ENCODE measurements at regions not wholly inside any gene's neighbourhood (a gene's known extent, or its start where the extent isn't known, plus 50 kb on each side); places are given as distances from the start of the nearest gene placed in this dataset.

DNA sequence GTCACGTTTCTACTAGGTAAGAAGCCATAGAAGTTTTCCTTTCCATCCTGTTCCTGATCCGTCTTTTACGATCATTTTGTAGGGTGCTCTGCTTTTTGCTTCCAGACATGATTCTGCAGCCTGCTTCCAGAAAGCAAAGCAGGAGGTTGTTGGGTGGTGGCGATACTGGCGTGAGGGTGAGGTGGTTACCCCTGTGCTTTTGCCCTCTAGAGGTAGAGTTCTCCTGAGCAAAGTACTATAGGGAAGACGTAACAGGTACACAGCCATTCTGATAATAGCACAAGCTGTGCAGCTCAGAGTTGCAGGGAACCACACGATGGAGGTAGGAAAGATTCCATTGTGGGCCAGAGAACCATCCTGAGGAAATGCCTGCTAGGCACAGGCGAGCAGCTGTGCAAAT lies 186.0 kb downstream of the PAH start:
- TF ChIP-seq, protein P1, sequence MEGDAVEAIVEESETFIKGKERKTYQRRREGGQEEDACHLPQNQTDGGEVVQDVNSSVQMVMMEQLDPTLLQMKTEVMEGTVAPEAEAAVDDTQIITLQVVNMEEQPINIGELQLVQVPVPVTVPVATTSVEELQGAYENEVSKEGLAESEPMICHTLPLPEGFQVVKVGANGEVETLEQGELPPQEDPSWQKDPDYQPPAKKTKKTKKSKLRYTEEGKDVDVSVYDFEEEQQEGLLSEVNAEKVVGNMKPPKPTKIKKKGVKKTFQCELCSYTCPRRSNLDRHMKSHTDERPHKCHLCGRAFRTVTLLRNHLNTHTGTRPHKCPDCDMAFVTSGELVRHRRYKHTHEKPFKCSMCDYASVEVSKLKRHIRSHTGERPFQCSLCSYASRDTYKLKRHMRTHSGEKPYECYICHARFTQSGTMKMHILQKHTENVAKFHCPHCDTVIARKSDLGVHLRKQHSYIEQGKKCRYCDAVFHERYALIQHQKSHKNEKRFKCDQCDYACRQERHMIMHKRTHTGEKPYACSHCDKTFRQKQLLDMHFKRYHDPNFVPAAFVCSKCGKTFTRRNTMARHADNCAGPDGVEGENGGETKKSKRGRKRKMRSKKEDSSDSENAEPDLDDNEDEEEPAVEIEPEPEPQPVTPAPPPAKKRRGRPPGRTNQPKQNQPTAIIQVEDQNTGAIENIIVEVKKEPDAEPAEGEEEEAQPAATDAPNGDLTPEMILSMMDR (IDR thresholded peaks at IDR 0.05; ENCODE audit: extremely low read depth, missing control alignments) = no peak
- DNase-seq (ENCODE audit: low spot score) = no peak

DNA sequence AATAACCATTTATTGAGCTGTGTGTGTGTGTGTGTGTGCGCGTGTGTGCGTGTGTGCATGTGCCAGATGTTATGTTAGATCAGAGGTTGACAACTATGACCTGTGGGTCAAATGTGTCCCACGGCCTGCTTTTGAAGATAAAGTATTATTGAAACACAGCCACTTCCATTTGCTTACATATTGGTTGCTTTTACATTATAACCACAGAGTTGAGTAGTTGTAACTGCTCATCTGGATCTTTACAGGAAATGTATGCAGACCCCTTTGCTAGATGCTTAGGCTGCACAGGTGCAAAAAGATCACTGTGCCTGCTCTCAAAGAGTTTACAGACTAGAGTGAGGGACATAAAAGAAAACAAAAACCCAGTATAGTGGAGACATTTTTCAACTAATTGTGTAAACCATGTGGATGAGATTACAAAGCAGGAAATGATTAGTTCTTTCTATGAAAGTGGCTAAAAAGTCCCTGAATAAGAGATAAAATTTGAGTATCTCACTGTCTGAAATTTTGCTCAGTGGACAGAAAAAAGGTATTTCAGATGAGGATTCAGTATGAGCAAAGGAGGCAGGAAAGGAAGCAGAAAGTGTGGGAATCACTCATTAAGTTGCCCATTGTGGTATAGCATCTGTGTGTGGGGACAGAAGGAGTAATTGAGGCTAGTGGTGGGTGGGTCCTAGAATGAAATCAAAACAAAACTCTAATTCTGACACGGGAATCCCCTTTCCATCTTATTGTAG lies 188.4 kb downstream of the PAH start:
- DNase-seq (ENCODE audit: low spot score) = peak; percentile 46
- TF ChIP-seq, protein P1 (IDR thresholded peaks at IDR 0.05; ENCODE audit: extremely low read depth, missing control alignments) = no peak

DNA sequence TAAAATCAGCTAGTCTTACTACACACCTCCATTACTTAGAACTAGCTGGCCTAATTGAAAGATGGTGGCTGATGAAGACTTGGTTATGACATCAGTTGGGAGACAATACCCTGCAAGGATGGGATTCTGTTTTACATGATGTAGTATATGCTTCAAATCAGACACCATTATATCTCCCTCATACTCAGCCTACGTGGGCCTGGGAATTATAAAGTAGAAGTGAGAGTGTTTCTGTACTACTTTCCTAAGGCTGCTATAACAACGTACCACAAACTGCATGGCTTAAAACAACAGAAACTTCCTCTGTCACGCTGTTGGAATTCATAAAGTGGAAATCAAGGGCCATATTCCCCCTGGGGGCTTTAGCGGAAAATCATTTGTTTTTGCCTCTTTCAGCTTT lies 190.4 kb downstream of the PAH start:
- no peak for DNase-seq (ENCODE audit: low spot score)
- TF ChIP-seq, protein P1 (IDR thresholded peaks at IDR 0.05; ENCODE audit: extremely low read depth, missing control alignments) = no peak

DNA sequence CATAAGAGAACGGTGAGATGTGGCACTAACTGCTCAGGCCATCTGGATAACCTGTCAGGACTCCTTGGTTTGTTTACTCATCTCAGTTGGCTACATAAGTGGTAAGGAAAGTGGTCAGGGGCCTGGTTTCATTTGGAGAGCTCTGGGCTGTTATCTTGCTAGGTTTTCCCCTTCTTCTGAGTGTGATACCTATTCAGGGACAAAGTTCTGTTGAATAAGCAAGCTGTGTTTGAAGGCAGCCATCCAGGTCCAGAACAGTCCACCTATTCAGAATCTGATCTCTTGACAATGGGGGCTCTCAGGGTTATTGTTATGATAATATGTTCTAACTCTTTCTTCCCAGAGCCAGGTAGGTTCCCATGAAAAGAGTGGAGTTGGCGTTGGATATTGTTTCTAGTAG lies 194.9 kb downstream of the PAH start:
- TF ChIP-seq, protein P1 (IDR thresholded peaks at IDR 0.05; ENCODE audit: extremely low read depth, missing control alignments) = no peak
- no peak for DNase-seq (ENCODE audit: low spot score)

DNA sequence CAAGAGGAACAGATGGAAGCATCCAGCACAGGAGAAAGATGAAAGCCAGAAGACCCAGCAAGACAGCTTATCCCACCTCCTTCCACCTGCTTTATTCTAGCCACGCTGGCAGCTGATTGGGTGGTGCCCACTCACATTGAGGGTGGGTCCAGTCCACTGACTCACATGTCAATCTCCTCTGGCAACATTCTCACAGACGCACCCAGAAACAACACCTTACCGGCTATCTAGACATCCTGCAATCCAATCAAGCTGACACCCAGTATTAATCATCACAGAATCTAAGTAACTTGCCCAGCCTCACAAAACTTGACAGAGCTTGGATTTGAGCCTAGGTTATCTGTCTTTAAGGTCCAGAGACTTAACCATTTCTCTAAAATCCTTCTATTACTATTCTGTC lies 208.9 kb downstream of the PAH start:
- DNase-seq (ENCODE audit: low spot score) = no peak
- TF ChIP-seq, protein P1 (IDR thresholded peaks at IDR 0.05; ENCODE audit: extremely low read depth, missing control alignments) = no peak

DNA sequence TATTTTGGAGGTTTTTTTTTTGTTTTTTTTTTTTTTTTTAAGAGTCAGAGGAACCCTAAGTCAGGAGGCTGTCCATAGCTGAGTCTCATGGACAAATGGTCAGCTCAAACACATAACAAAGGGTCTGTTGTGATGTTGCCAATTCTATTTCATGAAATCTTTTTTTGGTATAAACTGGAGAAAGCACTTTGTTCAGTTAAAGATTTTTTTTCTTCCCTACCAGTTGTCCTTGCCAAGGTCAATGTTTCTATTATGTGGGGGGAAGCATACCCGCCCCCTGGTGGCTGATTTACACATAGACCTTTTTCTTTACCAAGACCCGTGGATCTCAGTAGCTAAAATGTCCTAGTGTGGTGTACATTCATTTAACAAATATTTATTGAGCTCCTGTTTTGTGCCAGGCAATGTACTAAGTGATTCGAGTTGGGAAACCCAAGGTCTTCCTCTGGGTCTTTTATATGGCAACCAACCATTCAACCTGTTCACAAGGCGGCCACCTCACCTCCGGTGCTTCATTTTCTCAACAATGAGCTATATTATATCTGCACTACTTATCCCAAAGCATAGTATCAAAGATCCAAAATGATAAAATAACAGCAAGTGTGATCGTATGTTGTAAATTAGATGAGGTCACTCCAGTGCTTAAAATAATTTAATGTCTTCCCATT lies 214.5 kb downstream of the PAH start:
- TF ChIP-seq, protein P1 (IDR thresholded peaks at IDR 0.05; ENCODE audit: extremely low read depth, missing control alignments) = peak; percentile 53
- DNase-seq (ENCODE audit: low spot score) = peak; percentile 56

DNA sequence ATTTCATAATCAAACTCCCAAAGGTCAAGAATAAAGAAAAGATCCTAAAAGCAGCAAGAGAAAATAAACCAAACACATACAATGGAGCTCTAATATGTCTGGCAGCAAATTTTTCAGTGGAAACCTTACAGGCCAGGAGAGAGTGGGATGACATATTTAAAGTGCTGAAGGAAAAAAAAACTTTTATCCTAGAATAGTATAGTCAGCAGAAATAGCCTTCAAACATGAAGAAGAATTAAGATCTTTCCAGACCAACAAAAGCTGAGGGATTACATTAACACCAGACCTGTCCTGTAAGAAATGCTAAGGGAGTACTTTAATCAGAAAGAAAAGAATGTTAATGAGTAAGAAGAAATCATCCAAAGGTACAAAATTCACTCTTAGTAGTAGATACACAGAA lies 215.7 kb upstream of the IGF1 start:
- no peak for DNase-seq (ENCODE audit: low spot score)
- TF ChIP-seq, protein P1 (IDR thresholded peaks at IDR 0.05; ENCODE audit: extremely low read depth, missing control alignments) = no peak
